GM03348 (cell line): ENCODE measurements at regions not wholly inside any gene's neighbourhood (a gene's known extent, or its start where the extent isn't known, plus 50 kb on each side); places are given as distances from the start of the nearest gene placed in this dataset.

ENCODE experiments used
- DNase-seq: peaks from one replicate; pipeline ENCODE4 v3.0.0; 2012; ENCODE audit warnings: low spot score

DNA sequence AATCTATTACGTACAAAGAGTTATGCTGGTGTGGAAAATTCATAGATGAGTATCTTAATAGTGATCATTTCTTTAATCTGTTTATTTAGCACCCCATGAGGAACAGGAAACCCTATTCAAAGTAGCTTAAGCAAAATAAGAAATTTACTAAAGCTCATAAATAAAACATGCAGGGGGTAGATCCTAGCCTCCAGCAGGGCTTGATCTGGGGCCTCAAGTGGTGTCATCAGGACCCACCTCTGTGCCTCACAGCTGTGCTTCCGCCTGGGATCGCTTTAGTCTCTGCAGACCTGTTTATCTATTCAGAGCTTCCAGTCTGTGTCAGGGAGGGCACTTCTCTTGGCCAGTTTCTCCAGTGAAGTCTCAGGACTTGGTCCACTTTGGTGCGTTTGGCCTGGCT, 171.0 kb upstream of the SLC24A5 start:
- DNase-seq = no peak

DNA sequence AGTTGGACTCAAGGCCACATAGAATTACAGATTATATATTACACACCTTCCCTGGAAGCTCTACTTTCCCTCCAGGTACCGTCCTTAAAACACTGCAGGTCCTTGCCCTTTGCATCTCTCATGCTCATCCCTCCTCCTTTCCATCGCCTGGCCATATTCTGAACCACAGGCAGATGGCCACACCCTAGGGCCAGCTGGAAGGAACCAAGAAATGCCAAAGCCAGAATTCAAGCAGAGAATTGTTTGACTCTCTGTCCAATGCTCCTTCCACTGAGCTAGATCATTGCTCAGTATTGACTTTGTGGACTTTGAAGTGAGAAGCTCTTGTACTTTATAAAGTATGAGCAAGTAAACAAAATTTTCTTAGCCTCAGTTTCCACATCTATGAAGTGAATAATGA, 170.3 kb upstream of the SLC24A5 start:
- DNase-seq = no peak

DNA sequence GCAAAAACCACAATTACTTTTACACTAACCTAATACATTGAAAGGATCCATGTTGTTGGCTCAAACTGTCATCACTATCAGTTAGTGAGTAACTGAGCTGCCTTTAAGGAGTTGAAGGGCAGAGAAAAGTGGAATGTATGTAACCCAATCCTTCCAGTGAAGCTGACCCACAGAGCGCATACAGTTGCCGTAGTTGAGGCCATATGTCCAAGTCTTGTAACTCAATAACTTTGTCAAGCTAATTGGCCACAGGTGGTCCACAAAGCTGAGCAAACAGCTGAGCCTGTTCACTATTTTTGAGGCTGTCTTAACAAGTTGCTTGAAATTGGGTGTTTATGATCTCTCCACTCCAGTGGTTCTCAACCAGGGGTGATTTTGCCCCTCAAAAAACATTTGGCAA, 169.0 kb upstream of the SLC24A5 start:
- DNase-seq = no peak

DNA sequence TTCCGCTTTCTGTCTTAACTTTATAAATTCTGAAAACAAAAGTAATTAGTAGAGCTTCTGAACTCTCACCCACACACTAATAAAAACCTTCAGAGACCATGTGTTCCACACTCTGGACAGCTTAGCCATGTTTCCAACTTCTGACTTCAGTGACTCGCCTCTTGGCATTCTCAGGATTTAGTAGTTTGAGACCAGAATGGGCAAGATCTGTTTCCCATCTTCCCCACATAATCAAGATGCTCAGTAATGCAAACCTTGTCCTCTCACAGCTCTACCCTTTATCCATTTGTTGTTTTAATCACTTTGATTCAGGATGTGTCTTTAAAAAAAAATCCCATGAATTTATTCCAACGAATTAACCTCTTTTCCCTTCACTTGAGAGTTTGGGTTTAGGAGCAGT, 166.6 kb upstream of the SLC24A5 start:
- DNase-seq = no peak

DNA sequence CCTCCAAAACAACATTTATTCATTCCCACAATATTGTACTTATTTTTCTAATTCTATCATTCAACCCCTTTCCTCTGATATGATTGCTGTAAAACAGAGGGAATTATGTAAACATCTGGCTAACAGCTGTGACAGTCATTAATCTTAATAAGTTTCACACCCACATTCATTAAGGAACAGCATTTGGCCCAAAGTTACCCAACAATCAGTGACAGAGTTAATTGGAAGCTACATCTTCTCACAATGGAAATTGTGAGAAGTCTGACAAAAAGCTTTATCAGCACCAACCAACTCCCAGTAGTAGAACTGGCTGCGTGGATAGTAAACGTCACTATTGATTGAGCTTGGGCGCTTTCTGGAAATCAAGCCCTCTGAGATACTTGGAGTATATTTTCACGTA, 165.8 kb upstream of the SLC24A5 start:
- DNase-seq = no peak

DNA sequence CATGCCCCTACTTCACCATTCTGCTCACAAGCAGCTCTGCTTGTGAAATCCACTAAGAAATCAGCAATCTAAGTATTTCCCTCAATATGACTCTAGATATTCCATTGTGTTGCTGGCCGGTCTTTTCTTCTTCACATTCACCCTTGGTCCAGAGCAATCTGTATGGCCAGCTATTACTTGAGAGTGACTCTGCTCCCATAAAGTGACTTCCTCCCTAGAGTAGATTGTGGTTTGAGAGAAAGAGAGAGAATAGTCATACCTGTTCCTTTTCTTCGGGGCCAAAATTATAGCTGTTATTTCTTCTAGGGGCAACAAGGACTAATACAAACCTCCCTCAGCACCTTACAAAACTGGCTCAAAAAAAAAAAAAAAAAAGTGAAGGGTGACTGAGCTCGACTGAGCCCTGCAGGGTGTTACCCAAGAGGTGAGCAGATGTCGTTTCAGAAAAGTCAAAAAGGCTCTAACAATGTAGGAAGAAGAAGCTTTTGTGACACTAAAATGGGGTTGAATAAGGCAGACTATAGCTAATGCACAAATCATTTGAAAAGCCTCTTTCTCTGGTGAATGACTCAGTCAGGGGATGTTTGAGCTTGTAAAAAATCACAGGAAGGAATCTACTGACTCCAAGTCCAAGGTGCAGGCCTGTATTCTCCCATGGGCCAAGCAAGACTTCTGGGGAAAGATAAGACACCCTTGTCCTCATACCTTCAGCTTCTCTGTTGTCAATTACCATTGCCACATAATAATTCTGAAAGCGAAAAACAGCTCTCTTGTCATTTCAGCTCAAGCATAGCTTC, 161.0 kb upstream of the SLC24A5 start:
- DNase-seq = no peak

DNA sequence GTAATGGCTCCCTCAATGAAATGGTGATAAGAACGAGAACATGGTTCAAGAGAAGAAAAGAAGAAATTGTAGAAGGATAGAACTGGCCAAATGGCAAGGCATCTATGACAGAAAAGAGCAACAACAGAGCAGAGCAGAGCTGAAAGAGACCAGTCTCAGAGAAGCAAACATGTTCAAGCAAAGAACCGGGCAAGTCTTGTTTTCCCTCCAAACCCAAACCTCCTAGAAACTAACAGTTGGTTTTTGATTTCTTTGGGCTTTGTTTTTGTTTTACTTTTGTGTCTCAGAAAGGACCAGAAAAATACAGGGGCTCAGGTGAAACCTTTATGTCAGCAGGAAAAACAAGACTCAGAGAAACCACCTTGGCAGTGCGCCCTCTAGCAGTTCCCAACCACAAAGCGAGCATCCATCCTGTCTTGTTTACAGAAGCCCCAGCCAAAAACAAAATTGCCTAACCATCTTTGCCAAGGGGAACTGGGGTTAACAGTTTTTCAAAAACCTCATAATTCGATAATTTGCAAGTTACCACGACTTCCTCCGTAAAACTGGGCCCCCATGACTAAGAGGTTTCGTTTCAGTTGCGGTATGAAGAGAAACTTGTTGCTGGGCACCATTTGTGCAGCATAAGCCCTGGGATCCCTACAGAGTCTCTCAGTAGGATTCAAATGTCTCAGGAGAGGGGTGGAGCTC, 159.2 kb upstream of the SLC24A5 start:
- no peak for DNase-seq

DNA sequence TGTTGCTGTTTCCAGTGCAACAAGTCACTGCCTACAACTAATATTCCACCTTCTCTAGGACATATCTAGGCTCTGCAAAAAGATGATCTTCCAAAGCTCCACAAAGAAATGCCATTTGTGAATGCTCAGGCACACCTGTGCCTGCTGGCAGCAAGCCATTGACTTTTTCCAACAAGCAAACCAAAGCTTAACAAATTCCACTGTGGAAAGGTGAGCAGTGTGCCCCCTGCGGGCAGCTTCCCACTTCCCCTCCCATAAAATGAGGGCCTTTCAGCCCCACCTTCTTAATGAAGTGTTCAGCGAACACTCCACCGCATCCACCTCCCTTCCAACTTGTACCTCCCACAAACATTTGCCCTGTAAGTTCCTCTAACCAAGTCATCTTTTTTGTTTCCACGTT, 157.5 kb upstream of the SLC24A5 start:
- DNase-seq = no peak

DNA sequence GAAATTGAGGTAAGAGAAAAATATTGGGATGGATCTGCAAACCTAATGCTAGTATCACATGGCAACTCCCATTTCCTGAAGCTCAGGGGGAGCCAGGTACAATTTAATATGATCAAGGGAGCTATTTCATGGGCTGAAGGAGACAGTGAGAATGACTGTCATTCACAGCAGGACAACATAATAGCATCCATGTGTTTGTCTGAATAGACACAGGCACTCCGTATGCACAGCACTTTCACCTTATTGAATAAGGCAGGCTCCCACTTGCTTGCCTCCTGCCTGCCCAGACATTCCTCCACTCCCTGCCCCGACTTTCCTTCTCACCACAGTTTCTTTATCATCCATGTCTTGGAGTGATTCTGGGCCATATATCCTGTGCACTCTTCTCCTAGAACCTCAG, 156.6 kb upstream of the SLC24A5 start:
- DNase-seq = no peak

DNA sequence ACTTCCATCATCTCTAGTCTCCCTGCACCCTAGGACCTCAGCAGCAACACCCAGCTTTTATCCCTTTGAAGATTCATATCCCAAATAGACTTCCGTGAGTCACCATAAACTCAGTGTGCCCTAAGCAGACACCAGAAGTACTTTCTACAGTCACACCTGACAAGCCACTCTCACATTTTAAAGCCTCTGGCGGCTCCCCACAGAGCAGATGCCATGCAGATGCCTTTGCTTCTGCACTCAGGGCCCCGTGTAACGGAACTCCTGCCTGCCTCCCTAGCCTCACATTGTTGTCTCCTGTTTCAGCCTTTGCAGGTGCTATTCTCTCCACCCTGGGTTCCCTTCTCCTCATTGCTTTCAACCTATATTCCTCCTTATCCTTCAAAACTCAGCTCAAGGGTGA, 155.5 kb upstream of the SLC24A5 start:
- no peak for DNase-seq

DNA sequence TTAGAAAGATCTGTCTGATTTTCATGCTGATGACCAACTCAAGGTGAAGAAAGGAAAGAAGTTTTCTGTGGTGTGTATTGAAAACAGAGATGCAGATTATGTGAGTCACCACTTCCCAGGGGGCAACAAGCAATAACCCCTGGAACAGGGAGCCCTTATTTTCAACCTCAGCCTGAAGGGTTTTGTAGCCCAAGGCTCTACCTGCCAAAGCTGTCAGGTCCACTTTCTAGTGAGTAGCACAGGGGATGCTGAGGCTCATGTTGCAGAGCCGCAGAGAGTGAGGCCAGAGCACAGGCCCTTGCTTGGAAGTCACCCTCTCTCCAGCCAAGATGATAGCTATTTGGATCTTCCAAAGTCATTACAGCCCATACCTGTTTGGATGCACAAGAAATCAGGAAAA, 152.2 kb upstream of the SLC24A5 start:
- DNase-seq = no peak

DNA sequence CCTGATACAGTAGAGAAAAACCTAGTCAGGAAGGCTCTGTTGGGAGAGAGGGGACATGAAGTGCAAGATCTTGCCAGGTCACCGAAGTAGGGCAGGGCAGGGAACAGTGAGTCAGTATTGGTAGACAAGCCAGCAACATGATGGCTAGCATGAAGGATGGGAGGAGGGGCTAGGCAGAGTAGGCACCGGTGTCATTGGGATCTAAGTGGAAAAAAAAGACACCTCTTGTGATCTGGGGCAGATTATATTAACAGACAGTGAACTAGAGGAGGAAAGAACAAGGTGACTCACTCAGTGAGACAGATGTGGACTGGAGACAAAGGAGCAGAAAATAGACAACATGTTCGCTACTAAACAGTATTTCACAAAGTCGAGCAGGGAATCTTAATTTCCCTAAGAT, 149.2 kb upstream of the SLC24A5 start:
- DNase-seq = no peak

DNA sequence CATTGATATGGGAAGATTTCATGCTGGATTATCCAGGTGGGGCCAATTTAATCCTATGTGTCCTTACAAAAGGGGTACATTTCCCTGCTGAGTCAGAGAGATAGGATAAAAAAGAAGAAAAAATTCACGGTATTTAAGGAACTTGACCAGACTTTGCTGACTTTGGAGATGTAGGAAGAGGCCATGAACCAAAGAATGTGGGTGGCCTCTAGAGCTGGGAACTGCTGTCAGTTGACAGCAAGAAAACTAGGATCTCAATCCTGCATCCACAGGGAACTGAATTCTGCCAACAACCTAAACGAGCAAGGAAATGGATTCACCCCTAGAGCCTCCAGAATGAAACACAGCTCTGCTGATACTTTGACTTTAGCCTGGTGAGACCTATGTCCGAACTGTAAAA, 148.1 kb upstream of the SLC24A5 start:
- no peak for DNase-seq

DNA sequence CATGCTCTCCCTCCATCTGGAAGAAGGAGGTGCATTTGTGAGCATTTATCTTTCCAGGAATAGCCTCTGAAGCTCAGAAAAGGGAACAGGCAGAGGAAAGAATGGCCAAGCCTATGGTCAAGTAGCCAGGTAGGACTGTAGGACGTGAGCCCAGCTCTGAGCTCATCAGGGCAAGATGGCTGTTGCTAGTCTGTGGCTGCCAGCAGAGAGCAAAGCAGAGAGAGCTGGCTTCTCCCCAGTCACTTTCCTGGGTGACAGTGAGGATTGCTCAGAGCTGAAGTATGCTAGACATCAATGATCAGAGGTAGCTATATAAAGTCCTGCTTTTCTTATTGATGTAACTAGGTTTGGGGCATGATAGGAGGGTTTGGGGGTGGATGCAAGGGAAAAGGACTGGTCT, 146.1 kb upstream of the SLC24A5 start:
- DNase-seq = no peak

DNA sequence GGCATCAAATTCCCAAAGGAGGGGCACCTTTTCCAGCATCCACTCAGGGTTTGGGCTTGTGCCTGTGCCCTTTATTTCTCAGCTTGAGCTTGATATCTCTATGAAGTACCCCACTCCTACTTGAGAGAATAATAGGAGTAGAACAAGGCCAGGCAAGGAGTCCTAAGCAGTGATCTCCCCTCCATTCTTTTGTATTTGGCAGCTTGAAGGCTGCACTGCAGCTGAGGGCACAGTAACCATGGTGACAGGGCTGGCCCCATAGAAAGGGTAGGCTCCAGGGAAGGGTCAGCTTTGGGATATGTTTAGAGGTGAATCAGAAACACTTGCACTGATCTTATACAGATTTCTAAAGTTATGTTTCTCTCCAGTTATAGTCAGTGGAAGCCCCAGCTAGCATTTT, 145.4 kb upstream of the SLC24A5 start:
- no peak for DNase-seq

DNA sequence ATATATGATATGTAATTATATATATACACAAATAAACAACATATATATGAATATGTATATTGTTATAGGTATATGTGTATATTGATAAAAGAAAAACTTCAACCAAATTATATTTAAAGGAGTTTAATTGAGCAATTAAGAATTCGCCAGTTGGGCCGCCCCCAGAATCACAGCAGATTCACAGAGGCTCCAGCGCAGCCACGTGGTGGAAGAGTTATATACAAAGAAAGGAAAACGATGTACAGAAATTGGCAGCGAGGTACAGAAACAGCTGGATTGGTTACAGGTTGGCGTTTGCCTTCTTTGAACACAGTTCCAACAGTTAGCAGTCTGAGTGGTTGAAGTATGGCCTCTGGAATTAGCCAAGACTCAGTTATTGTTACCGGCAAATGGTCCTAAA, 137.3 kb upstream of the SLC24A5 start:
- no peak for DNase-seq

DNA sequence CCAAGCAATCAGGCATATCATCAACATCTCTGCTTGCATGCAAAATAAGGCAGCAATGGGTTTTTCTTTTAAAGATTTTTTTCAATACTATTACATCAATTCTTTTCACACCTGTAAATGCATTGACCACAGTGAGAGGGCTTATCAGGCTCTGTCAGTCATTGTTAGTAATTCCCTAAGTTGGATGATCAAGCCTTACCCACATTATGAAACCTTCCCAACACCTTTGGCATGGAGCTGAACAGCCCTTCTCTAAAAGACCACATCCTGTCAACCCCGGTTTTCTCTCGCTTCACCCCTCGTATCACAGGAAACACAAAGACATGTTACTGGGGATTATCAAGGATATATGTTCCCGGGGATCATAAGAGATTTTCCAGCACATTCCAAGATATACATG, 135.2 kb upstream of the SLC24A5 start:
- no peak for DNase-seq

DNA sequence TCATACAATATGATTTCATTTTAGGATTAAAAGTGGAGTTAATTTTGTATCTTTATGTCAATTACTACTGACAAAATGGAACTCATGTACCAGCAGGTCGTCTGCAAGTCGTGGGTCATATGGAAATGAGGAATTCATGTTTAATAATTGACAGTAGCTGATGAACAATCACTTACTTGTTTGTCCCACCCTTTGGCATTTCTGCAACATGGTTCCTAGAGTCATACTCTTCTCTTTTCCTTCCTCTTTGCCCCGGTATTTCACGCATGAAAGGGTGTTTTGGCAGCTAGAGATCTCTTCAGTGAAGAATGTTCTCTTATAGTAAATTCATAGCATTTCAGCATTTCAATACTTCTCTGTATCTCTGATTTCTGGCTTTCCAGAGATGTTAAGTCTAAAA, 133.3 kb upstream of the SLC24A5 start:
- DNase-seq = no peak

DNA sequence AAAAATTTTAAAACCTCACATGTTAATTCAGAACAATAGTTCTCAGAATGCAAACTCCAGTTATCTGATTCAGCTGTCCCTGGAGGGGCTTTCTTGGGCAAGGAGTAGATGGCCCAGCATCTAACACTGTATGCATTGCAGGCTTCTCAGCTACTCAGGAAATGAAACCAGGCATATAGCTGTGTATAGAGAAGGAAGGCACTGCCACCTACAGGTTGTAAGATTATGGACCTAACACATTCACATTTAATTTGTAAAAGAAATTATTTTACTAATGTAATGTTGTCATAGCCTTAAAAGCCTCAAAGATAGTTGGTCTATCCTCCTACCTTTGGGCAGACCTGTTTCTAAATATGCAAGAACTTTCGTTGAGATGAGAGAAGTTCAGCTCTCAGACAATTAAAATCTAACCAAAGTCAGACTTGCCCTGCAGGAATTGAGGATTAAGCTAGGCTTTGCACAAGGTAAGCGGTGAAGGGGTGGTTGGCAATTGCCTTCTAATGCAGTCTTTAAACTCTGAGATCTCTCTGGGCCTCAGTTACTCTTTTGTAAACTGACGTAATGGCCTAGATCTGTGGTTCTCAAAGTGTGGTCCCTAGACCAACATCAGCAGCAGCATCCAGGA, 132.8 kb upstream of the SLC24A5 start:
- peak; percentile 67 for DNase-seq

DNA sequence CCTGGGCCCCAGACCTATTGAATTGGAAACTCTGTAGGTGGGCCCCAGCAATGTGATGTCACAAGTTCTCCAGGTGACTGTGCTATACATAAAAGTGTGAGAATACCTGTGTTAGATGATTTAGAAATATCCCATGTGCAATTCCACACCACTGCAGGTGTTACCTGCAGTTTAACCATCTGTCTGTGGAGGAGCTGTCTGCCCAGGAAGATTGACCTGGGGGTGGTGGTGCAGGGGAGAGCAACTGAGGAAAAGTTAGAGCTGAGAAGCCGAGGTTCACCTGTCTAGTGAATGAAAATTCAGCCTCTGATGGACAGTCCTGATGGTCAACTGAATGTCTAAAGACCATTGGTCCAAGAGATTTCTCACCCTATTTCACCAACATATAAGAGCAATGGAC, 132.2 kb upstream of the SLC24A5 start:
- DNase-seq = no peak

DNA sequence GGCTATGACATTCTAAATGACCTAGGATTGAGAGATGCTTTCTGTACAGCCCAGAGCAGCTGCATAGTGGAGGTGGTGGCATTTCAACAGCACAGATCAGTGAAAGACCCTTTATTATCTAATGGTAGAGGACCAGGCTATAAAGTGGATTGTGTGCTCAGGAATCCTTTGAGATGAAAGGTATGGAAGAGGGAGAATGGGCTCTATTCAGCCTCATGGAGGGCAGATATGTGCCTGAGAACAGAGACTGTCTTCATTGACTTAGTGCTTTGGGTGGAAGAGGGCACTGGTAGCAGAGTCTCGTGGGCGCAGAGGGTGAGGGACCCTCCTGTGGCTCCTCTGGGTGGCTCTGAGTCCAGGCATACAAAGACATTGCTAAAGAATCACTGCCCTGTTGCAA, 130.0 kb upstream of the SLC24A5 start:
- no peak for DNase-seq

DNA sequence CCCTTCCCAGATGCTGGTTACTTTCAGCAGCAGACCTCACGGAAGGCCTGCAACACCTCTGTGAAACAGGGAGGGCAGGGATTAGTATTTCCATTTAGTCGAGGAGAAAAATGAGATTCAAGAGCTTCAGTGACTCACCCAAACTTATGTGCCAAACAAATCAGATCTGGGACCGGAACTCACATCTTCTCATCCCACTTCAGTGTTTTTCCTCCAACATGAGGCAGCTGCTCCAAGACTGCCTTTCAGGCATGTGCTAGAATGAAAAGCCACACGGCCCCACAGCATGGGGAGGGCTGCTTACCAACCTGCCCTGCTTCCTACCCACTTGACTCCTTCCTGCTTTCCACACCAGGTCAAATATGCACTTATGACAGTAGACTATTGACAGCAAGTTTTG, 129.4 kb upstream of the SLC24A5 start:
- peak; percentile 28 for DNase-seq

DNA sequence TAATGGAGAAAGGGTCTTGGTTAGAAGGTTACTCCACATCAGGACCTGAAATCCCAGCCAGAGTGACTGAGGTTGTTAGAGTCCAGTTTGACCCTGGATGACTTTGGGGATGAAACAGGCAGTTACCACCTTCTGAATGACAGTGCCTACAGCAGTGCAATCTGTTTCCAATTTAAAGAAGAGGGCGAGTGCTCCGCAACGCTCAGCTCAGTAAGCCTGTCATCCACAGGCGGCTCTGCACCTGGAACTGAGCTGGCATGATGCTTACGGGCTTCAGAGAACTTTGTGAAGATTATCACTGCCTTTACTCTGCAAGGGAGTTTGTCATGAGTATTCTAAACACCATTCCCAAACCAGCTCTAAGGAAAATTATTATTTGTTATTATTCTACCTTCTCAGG, 127.7 kb upstream of the SLC24A5 start:
- no peak for DNase-seq
